ENCODE measurements at regions not wholly inside any gene's neighbourhood (a gene's known extent, or its start where the extent isn't known, plus 50 kb on each side); places are given as distances from the start of the nearest gene placed in this dataset.
A peak's percentile ranks its signal among the peaks of the same experiment; 100 is the strongest.

- no peak for TF ChIP-seq POLR2AphosphoS5 (IDR thresholded peaks at IDR 0.05; ENCODE audit: low read depth, low read length)
These were observed 105.2 kb upstream of the GADD45A start (continued) for GRCh38 chr1:67579623-67580394.

GRCh38 chr1:67580691-67581403 is 104.2 kb upstream of the GADD45A start:
- Histone ChIP-seq H3K27ac (ENCODE audit: low read length) (peak overlapping the region; percentile 73), H3K9me3 (ENCODE audit: control insufficient read depth, insufficient read depth, low read depth, low read length) (no peaks in the 10 kb centered on the region), H3K36me3 (ENCODE audit: control insufficient read depth, insufficient read depth, low read length) (no peaks in the 10 kb centered on the region), H3K4me1 (ENCODE audit: control insufficient read depth, insufficient read depth, low read length) (peaks cover 15% of the 10 kb centered on the region), H3K27me3 (ENCODE audit: control insufficient read depth, insufficient read depth, low read length) (no peaks in the 10 kb centered on the region), H3K4me3 (ENCODE audit: low read depth in 2 of 2, low read length in 2 of 2) (no peak overlapping the region)
- TF ChIP-seq REST (IDR thresholded peaks at IDR 0.05; ENCODE audit: insufficient read depth in 1 of 2, low read depth in 2 of 2, low read length in 1 of 2), result no peak
- TF ChIP-seq TCF7L2 (IDR thresholded peaks at IDR 0.05; ENCODE audit: low read depth, low read length), result no peak
- TF ChIP-seq POLR2AphosphoS5 (IDR thresholded peaks at IDR 0.05; ENCODE audit: low read depth, low read length), result no peak
- no peak for TF ChIP-seq CTCF (IDR thresholded peaks at IDR 0.05)
- no peak for TF ChIP-seq SIN3A (IDR thresholded peaks at IDR 0.05; ENCODE audit: borderline replicate concordance, insufficient read depth, low read depth, low read length)
- no peak for DNase-seq (ENCODE audit: low read depth, low spot score)
- in situ Hi-C loops (cut with HindIII; ENCODE audit: low pct_unique_long_range_greater_than_20kb, low sequenced_read_pairs) (no loop called here), intact Hi-C loops (cut with micrococcal nuclease; ENCODE audit: unreplicated experiment) (no loop called here)
- ChIA-PET CTCF (no interaction called here), POLR2A (no interaction called here)
- ATAC-seq, result no peak
- no TSS peak for BruUV-seq (replicated peaks)

GRCh38 chr1:67582625-67583461 is 102.2 kb upstream of the GADD45A start:
- Histone ChIP-seq H3K27ac (ENCODE audit: low read length) (peak overlapping the region; percentile 24), H3K9me3 (ENCODE audit: control insufficient read depth, insufficient read depth, low read depth, low read length) (no peaks in the 10 kb centered on the region), H3K4me3 (ENCODE audit: low read depth in 2 of 2, low read length in 2 of 2) (no peak overlapping the region), H3K27me3 (ENCODE audit: control insufficient read depth, insufficient read depth, low read length) (no peaks in the 10 kb centered on the region), H3K36me3 (ENCODE audit: control insufficient read depth, insufficient read depth, low read length) (no peaks in the 10 kb centered on the region), H3K4me1 (ENCODE audit: control insufficient read depth, insufficient read depth, low read length) (peaks cover 15% of the 10 kb centered on the region)
- DNase-seq (ENCODE audit: low read depth, low spot score), result no peak
- intact Hi-C loops (cut with micrococcal nuclease; ENCODE audit: unreplicated experiment), result no loop called here
- ATAC-seq, result peak; percentile 21; the same call in 1 of the 2 replicates
- ChIA-PET CTCF (interaction anchor here (0.6 kb wide), 2 partner anchors 32 to 40 kb away, joined by 3 read pairs; no protein-coding TSS in a partner anchor), POLR2A (no interaction called here)
- BruUV-seq (replicated peaks), result no TSS peak
- TF ChIP-seq POLR2AphosphoS5 (IDR thresholded peaks at IDR 0.05; ENCODE audit: low read depth, low read length) (no peak), TCF7L2 (IDR thresholded peaks at IDR 0.05; ENCODE audit: low read depth, low read length) (no peak), CTCF (IDR thresholded peaks at IDR 0.05) (no peak), SIN3A (IDR thresholded peaks at IDR 0.05; ENCODE audit: borderline replicate concordance, insufficient read depth, low read depth, low read length) (no peak), REST (IDR thresholded peaks at IDR 0.05; ENCODE audit: insufficient read depth in 1 of 2, low read depth in 2 of 2, low read length in 1 of 2) (no peak)
- in situ Hi-C loops (cut with HindIII; ENCODE audit: low pct_unique_long_range_greater_than_20kb, low sequenced_read_pairs), result no loop called here
